Kidney epithelial cell (primary cell): ENCODE measurements at regions not wholly inside any gene's neighbourhood (a gene's known extent, or its start where the extent isn't known, plus 50 kb on each side); places are given as distances from the start of the nearest gene placed in this dataset.
A peak's percentile ranks its signal among the peaks of the same experiment; 100 is the strongest.

ENCODE experiments used
- DNase-seq: peaks from one replicate; pipeline ENCODE4 v3.0.0-alpha.2; 2010; ENCODE audit warnings: low read depth
- H3K27me3 ChIP-seq: 2 replicates; pipeline ENCODE4 v1.6.0; 2011; ENCODE audit warnings: low read length; ENCODE audit not compliant: control insufficient read depth, insufficient read depth
- H3K36me3 ChIP-seq: 2 replicates; pipeline ENCODE4 v1.5.1; 2011; ENCODE audit warnings: low read length; ENCODE audit not compliant: control insufficient read depth, insufficient read depth
- H3K4me3 ChIP-seq: 2 replicates; pipeline ENCODE4 v1.5.1; 2011; ENCODE audit warnings: low read depth, mild to moderate bottlenecking, control low read depth, low read length
- CTCF ChIP-seq: IDR thresholded peaks from 2 replicates; pipeline ENCODE4 v1.5.1; 2011; ENCODE audit warnings: mild to moderate bottlenecking, moderate library complexity, low read length, control low read depth, inconsistent platforms; ENCODE audit not compliant: insufficient read depth, poor library complexity, severe bottlenecking

GRCh38 chr20:51318058-51318949 lies 224.2 kb downstream of the NFATC2 start:
- DNase-seq, result no peak
- Histone ChIP-seq H3K4me3 (no peak overlapping the region), H3K36me3 (no peaks in the 10 kb centered on the region), H3K27me3 (no peaks in the 10 kb centered on the region)
- peak; percentile 51 for TF ChIP-seq CTCF

- TF ChIP-seq CTCF, result no peak
- no peak for DNase-seq
- no peaks in the 10 kb centered on the region for H3K36me3 ChIP-seq
These were observed 227.1 kb downstream of the NFATC2 start for GRCh38 chr20:51315390-51315789.

GRCh38 chr20:51313358-51313827 lies 229.1 kb downstream of the NFATC2 start:
- H3K27me3 ChIP-seq, result no peaks in the 10 kb centered on the region
- no peak overlapping the region for H3K4me3 ChIP-seq
- TF ChIP-seq CTCF, result no peak
- DNase-seq, result no peak
- no peaks in the 10 kb centered on the region for H3K36me3 ChIP-seq

More at GRCh38 chr20:51315390-51315789, 227.1 kb downstream of the NFATC2 start:
- no peak overlapping the region for H3K4me3 ChIP-seq
- H3K27me3 ChIP-seq, result no peaks in the 10 kb centered on the region

- H3K36me3 ChIP-seq, result no peaks in the 10 kb centered on the region
- TF ChIP-seq CTCF, result no peak
- H3K4me3 ChIP-seq, result no peak overlapping the region
- no peak for DNase-seq
- H3K27me3 ChIP-seq, result no peaks in the 10 kb centered on the region
These were observed 230.1 kb downstream of the NFATC2 start for GRCh38 chr20:51312480-51312783.

GRCh38 chr20:51311636-51312479 lies 230.7 kb downstream of the NFATC2 start:
- DNase-seq, result no peak
- no peak overlapping the region for H3K4me3 ChIP-seq
- TF ChIP-seq CTCF, result no peak

More at GRCh38 chr20:51311636-51312479, 230.7 kb downstream of the NFATC2 start:
- Histone ChIP-seq H3K36me3 (no peaks in the 10 kb centered on the region), H3K27me3 (no peaks in the 10 kb centered on the region)
